H9 (cell line): ENCODE measurements at regions not wholly inside any gene's neighbourhood (a gene's known extent, or its start where the extent isn't known, plus 50 kb on each side); places are given as distances from the start of the nearest gene placed in this dataset.

Source experiments
- DNase-seq: peaks from one replicate; pipeline ENCODE4 v3.0.0-alpha.2; 2017
- H2AFZ ChIP-seq: one replicate; pipeline ENCODE4 v1.6.1; 2013; ENCODE audit warnings: mild to moderate bottlenecking, low read length, control low read depth, moderate library complexity
- H2AK5ac ChIP-seq: 2 replicates; pipeline ENCODE4 v1.6.1; 2013; ENCODE audit warnings: low read length, control low read depth, mixed read lengths; ENCODE audit not compliant: insufficient read length
- H2BK120ac ChIP-seq: one replicate; pipeline ENCODE4 v1.6.1; 2013; ENCODE audit warnings: low read depth, mild to moderate bottlenecking, low read length, control low read depth, inconsistent platforms; ENCODE audit not compliant: poor library complexity, severe bottlenecking
- H2BK12ac ChIP-seq: 2 replicates; pipeline ENCODE4 v1.6.1; 2013; ENCODE audit warnings: low read length, control low read depth, mixed read lengths, low read depth; ENCODE audit not compliant: insufficient read length
- H2BK15ac ChIP-seq: 2 replicates; pipeline ENCODE4 v1.6.1; 2013; ENCODE audit warnings: low read depth, low read length, control low read depth
- H2BK20ac ChIP-seq: one replicate; pipeline ENCODE4 v1.6.1; 2013; ENCODE audit warnings: low read depth, mild to moderate bottlenecking, low read length, control low read depth, inconsistent platforms; ENCODE audit not compliant: poor library complexity, severe bottlenecking
- H2BK5ac ChIP-seq: 2 replicates; pipeline ENCODE4 v1.6.1; 2013; ENCODE audit warnings: low read length, control low read depth, mixed read lengths; ENCODE audit not compliant: insufficient read length
- H3K14ac ChIP-seq: 2 replicates; pipeline ENCODE4 v1.6.1; 2013; ENCODE audit warnings: low read length, control low read depth; ENCODE audit not compliant: insufficient read depth
- H3K18ac ChIP-seq: 2 replicates; pipeline ENCODE4 v1.6.1; 2013; ENCODE audit warnings: low read depth, mild to moderate bottlenecking, mixed read lengths, low read length, control low read depth; ENCODE audit not compliant: insufficient read length
- H3K23ac ChIP-seq: 2 replicates; pipeline ENCODE4 v1.6.1; 2013; ENCODE audit warnings: low read length, control low read depth, mixed read lengths, low read depth; ENCODE audit not compliant: insufficient read length
- H3K23me2 ChIP-seq: 2 replicates; pipeline ENCODE4 v1.6.1; 2013; ENCODE audit warnings: low read depth, mild to moderate bottlenecking, mixed read lengths, low read length, control low read depth; ENCODE audit not compliant: insufficient read length, poor library complexity, severe bottlenecking
- H3K27ac ChIP-seq: 2 replicates; pipeline ENCODE4 v1.5.1; 2013; ENCODE audit warnings: low read length, control low read depth, mixed read lengths, low read depth; ENCODE audit not compliant: insufficient read length
- H3K27me3 ChIP-seq: 2 replicates; pipeline ENCODE4 v1.6.1; 2013; ENCODE audit warnings: low read length, control low read depth, inconsistent platforms; ENCODE audit not compliant: insufficient read depth
- H3K4ac ChIP-seq: 2 replicates; pipeline ENCODE4 v1.6.1; 2013; ENCODE audit warnings: low read depth, mild to moderate bottlenecking, control low read depth, inconsistent platforms, low read length, moderate library complexity
- H3K4me1 ChIP-seq: 2 replicates; pipeline ENCODE4 v1.6.1; 2013; ENCODE audit warnings: low read length, control low read depth, inconsistent platforms; ENCODE audit not compliant: insufficient read depth
- H3K4me2 ChIP-seq: 2 replicates; pipeline ENCODE4 v1.6.1; 2013; ENCODE audit warnings: low read length, control low read depth, mixed read lengths; ENCODE audit not compliant: insufficient read length, insufficient read depth
- H3K56ac ChIP-seq: 2 replicates; pipeline ENCODE4 v1.6.1; 2013; ENCODE audit warnings: low read depth, mild to moderate bottlenecking, mixed read lengths, low read length, control low read depth; ENCODE audit not compliant: insufficient read length
- H3K79me1 ChIP-seq: 2 replicates; pipeline ENCODE4 v1.6.1; 2013; ENCODE audit warnings: low read depth, mild to moderate bottlenecking, moderate library complexity, low read length, control low read depth, inconsistent platforms; ENCODE audit not compliant: insufficient read depth, poor library complexity, severe bottlenecking
- H3K79me2 ChIP-seq: 2 replicates; pipeline ENCODE4 v1.6.1; 2013; ENCODE audit warnings: low read length, control low read depth, inconsistent platforms; ENCODE audit not compliant: insufficient read depth
- H3K9ac ChIP-seq: 2 replicates; pipeline ENCODE4 v1.6.1; 2013; ENCODE audit warnings: low read length, control low read depth, mixed read lengths; ENCODE audit not compliant: insufficient read length; ENCODE audit errors: extremely low read depth
- H3K9me3 ChIP-seq: one replicate; pipeline ENCODE4 v1.6.1; 2013; ENCODE audit warnings: low read depth, low read length, inconsistent platforms; ENCODE audit not compliant: control insufficient read depth
- H3T11ph ChIP-seq: one replicate; pipeline ENCODE4 v1.6.1; 2013; ENCODE audit warnings: mild to moderate bottlenecking, low read length, control low read depth, inconsistent platforms
- H4K20me1 ChIP-seq: one replicate; pipeline ENCODE4 v1.6.1; 2013; ENCODE audit not compliant: control insufficient read depth, insufficient read length, insufficient read depth
- H4K5ac ChIP-seq: 2 replicates; pipeline ENCODE4 v1.6.1; 2013; ENCODE audit warnings: low read depth, mild to moderate bottlenecking, mixed read lengths, low read length, control low read depth; ENCODE audit not compliant: insufficient read length
- H4K8ac ChIP-seq: replicated peaks from 2 replicates; pipeline ENCODE4 v1.6.1; 2013; ENCODE audit warnings: low read length, control low read depth, mixed read lengths, low read depth; ENCODE audit not compliant: insufficient read length
- H4K91ac ChIP-seq: 2 replicates; pipeline ENCODE4 v1.6.1; 2013; ENCODE audit warnings: low read depth, mild to moderate bottlenecking, moderate library complexity, mixed read lengths, low read length, control low read depth; ENCODE audit not compliant: insufficient read length
- H3K27ac Mint-ChIP-seq, 3 experiments: 2 replicates in 2 of 3; 3 replicates in 1 of 3; pipeline ENCODE4 v1.8.0; 2020 to 2021; ENCODE audit warnings: mixed read lengths in 3 of 3, mild to moderate bottlenecking in 1 of 3, moderate library complexity in 1 of 3
- H3K27me3 Mint-ChIP-seq: 2 replicates; pipeline ENCODE4 v1.8.0; 2021; ENCODE audit warnings: low read depth, mild to moderate bottlenecking, moderate library complexity, mixed read lengths
- H3K36me3 Mint-ChIP-seq, 3 experiments: 2 replicates in 2 of 3; 3 replicates in 1 of 3; pipeline ENCODE4 v1.8.0; 2020 to 2021; ENCODE audit warnings: low read depth in 3 of 3, mixed read lengths in 3 of 3; ENCODE audit not compliant: insufficient read depth in 1 of 3
- H3K4me1 Mint-ChIP-seq, 2 experiments: 2 replicates each; pipeline ENCODE4 v1.8.0; 2020; ENCODE audit warnings: mixed read lengths in 2 of 2
- H3K4me3 Mint-ChIP-seq, 2 experiments: 2 replicates in 1 of 2; 3 replicates in 1 of 2; pipeline ENCODE4 v1.8.0; 2020 to 2021; ENCODE audit warnings: mild to moderate bottlenecking in 2 of 2, mixed read lengths in 2 of 2, moderate library complexity in 1 of 2
- H3K9me3 Mint-ChIP-seq, 2 experiments: 2 replicates in 1 of 2; 3 replicates in 1 of 2; pipeline ENCODE4 v1.8.0; 2020; ENCODE audit warnings: mild to moderate bottlenecking in 2 of 2, mixed read lengths in 2 of 2, moderate library complexity in 1 of 2
- WGBS: extraction: QIAGEN DNeasy Blood & Tissue Kit; methylation state at CpG from one replicate; pipeline ENCODE4 v1.1.7; 2013; ENCODE audit warnings: missing lambda C conversion rate, low lambda C conversion rate, mixed read lengths; ENCODE audit not compliant: insufficient read length; ENCODE audit errors: extremely low coverage; 5-methylcytosine and 5-hydroxymethylcytosine counted together
- TF ChIP-seq, protein P1 (sequence below): fragments of 200-600 bp; sonication (generic); conservative IDR thresholded peaks from 3 replicates; pipeline ENCODE4 v1.8.0; 2021; ENCODE audit warnings: antibody characterized with exemption, mild to moderate bottlenecking

DNA sequence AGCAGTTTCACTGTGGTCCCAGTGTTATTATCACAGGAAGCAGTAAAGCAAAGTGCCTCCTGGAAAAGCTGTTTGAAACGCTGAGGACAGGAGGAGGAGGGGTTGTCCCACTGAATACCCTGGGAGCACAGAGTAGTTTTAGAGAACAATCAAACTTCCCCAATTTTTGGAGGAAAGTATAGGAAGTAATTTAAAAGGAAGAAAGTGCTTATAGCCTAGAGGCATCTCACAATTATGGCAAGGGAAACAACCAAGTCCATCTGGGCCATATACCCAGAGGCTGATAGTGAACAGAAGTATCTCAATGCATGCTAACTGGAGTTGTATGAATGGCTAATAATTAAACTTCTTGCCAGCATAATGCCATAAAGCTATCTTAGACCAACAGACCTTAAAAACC is 137.2 kb upstream of the EPHA6 start:
- no peaks in the 10 kb centered on the region for H3K4me1 Mint-ChIP-seq
- no peak overlapping the region for H2AK5ac ChIP-seq
- H3K56ac ChIP-seq = no peak overlapping the region
- no peak overlapping the region for H3K4me3 Mint-ChIP-seq
- H4K8ac ChIP-seq = no peak overlapping the region
- H2BK15ac ChIP-seq = no peak overlapping the region
- H4K5ac ChIP-seq = no peak overlapping the region
- H3K27ac Mint-ChIP-seq = no peak overlapping the region
- no peaks in the 10 kb centered on the region for H3K9me3 ChIP-seq
- no peaks in the 10 kb centered on the region for H3K79me2 ChIP-seq
- H3K9ac ChIP-seq = no peak overlapping the region
- no peaks in the 10 kb centered on the region for H3K27me3 Mint-ChIP-seq
- H3K14ac ChIP-seq = no peak overlapping the region
- H4K91ac ChIP-seq = no peak overlapping the region
- no peak overlapping the region for H3K27ac ChIP-seq
- no peaks in the 10 kb centered on the region for H4K20me1 ChIP-seq
- no peaks in the 10 kb centered on the region for H3K27me3 ChIP-seq
- H3K9me3 Mint-ChIP-seq = peaks cover 8 to 9% of the 10 kb centered on the region in 2 experiments; a peak in 4 of 5 replicates
- no peak overlapping the region for H3K4ac ChIP-seq
- H2AFZ ChIP-seq = no peak overlapping the region
- H3K4me1 ChIP-seq = no peaks in the 10 kb centered on the region
- DNase-seq = no peak
- no peak overlapping the region for H3K23ac ChIP-seq
- no peak overlapping the region for H2BK5ac ChIP-seq
- H3K4me2 ChIP-seq = no peak overlapping the region
- H3T11ph ChIP-seq = no peak overlapping the region
- WGBS = no CpG with 5 or more reads among the region's 1 CpG
- peaks cover 0 to 9% (median 4%) of the 10 kb centered on the region in 3 experiments; a peak in 4 of 7 replicates for H3K36me3 Mint-ChIP-seq
- no peak overlapping the region for H3K18ac ChIP-seq
- H3K23me2 ChIP-seq = no peaks in the 10 kb centered on the region
- H2BK20ac ChIP-seq = no peak overlapping the region
- no peak overlapping the region for H2BK12ac ChIP-seq
- TF ChIP-seq, protein P1, sequence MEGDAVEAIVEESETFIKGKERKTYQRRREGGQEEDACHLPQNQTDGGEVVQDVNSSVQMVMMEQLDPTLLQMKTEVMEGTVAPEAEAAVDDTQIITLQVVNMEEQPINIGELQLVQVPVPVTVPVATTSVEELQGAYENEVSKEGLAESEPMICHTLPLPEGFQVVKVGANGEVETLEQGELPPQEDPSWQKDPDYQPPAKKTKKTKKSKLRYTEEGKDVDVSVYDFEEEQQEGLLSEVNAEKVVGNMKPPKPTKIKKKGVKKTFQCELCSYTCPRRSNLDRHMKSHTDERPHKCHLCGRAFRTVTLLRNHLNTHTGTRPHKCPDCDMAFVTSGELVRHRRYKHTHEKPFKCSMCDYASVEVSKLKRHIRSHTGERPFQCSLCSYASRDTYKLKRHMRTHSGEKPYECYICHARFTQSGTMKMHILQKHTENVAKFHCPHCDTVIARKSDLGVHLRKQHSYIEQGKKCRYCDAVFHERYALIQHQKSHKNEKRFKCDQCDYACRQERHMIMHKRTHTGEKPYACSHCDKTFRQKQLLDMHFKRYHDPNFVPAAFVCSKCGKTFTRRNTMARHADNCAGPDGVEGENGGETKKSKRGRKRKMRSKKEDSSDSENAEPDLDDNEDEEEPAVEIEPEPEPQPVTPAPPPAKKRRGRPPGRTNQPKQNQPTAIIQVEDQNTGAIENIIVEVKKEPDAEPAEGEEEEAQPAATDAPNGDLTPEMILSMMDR = no peak
- H2BK120ac ChIP-seq = no peak overlapping the region
- H3K79me1 ChIP-seq = no peaks in the 10 kb centered on the region
